ENCODE measurements at regions not wholly inside any gene's neighbourhood (a gene's known extent, or its start where the extent isn't known, plus 50 kb on each side); places are given as distances from the start of the nearest gene placed in this dataset.

GRCh38 chr3:31129241-31129640 is 234.8 kb upstream of the GADL1 start:
- TF ChIP-seq CTCF (IDR thresholded peaks at IDR 0.05) (no peak), EP300 (IDR thresholded peaks at IDR 0.05) (no peak)
